Activated CD4-positive, alpha-beta T cell treated with anti-CD3 and anti-CD28 coated beads, Interleukin-2, amount 10 ng/mL, durations not matched to agents 24 days and 14 days (primary cell): ENCODE measurements at regions not wholly inside any gene's neighbourhood (a gene's known extent, or its start where the extent isn't known, plus 50 kb on each side); places are given as distances from the start of the nearest gene placed in this dataset.

Experiments
- DNase-seq: peaks from one replicate; pipeline ENCODE4 v3.0.0; 2022
- H3K27ac Mint-ChIP-seq: one replicate; pipeline ENCODE4 v1.8.0; 2022; ENCODE audit warnings: mild to moderate bottlenecking, mixed read lengths
- H3K27me3 Mint-ChIP-seq: one replicate; pipeline ENCODE4 v1.8.0; 2022; ENCODE audit warnings: mixed read lengths
- H3K36me3 Mint-ChIP-seq: one replicate; pipeline ENCODE4 v1.8.0; 2022; ENCODE audit warnings: low read depth, mild to moderate bottlenecking, mixed read lengths
- H3K4me1 Mint-ChIP-seq: one replicate; pipeline ENCODE4 v1.8.0; 2021; ENCODE audit warnings: mixed read lengths
- H3K4me3 Mint-ChIP-seq: one replicate; pipeline ENCODE4 v1.8.0; 2022; ENCODE audit warnings: mild to moderate bottlenecking, moderate library complexity, mixed read lengths
- H3K9me3 Mint-ChIP-seq: one replicate; pipeline ENCODE4 v1.8.0; 2021; ENCODE audit warnings: mixed read lengths
- intact Hi-C: fragments of 100-400 bp; cut with micrococcal nuclease; formaldehyde crosslinking; loops from one replicate; pipeline ENCODE4 v1.15.1; 2023

- intact Hi-C loops: loop anchor here (10.0 kb wide), 1 partner anchor 149 kb away; no protein-coding TSS in a partner anchor
Observed at GRCh38 chr12:81953541-81953940, 194.4 kb upstream of the PPFIA2 start.

GRCh38 chr12:81950871-81951270 lies 191.7 kb upstream of the PPFIA2 start:
- no peak for DNase-seq
- Mint-ChIP-seq H3K9me3 (no peaks in the 10 kb centered on the region), H3K4me1 (peaks cover 14% of the 10 kb centered on the region), H3K4me3 (no peak overlapping the region), H3K36me3 (no peaks in the 10 kb centered on the region), H3K27me3 (no peaks in the 10 kb centered on the region), H3K27ac (no peak overlapping the region)
- intact Hi-C loops: loop anchor here (10.0 kb wide), 1 partner anchor 146 kb away; no protein-coding TSS in a partner anchor

More at GRCh38 chr12:81953541-81953940, 194.4 kb upstream of the PPFIA2 start:
- DNase-seq: no peak
- no peak overlapping the region for H3K27ac Mint-ChIP-seq
- no peaks in the 10 kb centered on the region for H3K36me3 Mint-ChIP-seq
- H3K9me3 Mint-ChIP-seq: no peaks in the 10 kb centered on the region
- H3K4me3 Mint-ChIP-seq: no peak overlapping the region
- H3K27me3 Mint-ChIP-seq: peaks cover 2% of the 10 kb centered on the region
- H3K4me1 Mint-ChIP-seq: peaks cover 15% of the 10 kb centered on the region

DNA sequence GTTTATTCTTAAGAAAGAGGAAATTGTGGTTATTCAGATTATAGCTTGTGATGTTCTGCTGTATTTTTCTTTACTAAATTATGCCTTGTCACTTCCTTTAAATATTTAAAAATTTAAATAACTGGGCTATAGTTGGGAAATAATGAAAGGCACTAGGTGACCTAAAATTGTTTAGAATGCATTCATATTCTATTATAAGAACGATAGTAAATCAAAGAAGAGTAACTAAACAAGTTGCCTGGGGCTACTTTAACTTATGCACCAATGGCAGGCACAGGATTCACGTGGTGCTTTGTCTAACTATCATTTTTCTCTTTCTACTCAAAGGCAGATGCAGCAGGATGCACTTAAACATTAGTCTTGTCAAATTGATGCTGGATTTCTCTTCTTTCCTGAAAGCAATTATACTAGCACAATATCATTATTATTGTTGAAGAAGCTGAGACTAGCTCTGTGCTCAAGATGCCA lies 190.7 kb upstream of the PPFIA2 start:
- Mint-ChIP-seq H3K4me3 (no peak overlapping the region), H3K4me1 (peaks cover 14% of the 10 kb centered on the region), H3K27me3 (no peaks in the 10 kb centered on the region), H3K36me3 (no peaks in the 10 kb centered on the region), H3K27ac (no peak overlapping the region), H3K9me3 (no peaks in the 10 kb centered on the region)
- intact Hi-C loops: loop anchor here (10.0 kb wide), 1 partner anchor 145 kb away; no protein-coding TSS in a partner anchor
- DNase-seq: no peak

DNA sequence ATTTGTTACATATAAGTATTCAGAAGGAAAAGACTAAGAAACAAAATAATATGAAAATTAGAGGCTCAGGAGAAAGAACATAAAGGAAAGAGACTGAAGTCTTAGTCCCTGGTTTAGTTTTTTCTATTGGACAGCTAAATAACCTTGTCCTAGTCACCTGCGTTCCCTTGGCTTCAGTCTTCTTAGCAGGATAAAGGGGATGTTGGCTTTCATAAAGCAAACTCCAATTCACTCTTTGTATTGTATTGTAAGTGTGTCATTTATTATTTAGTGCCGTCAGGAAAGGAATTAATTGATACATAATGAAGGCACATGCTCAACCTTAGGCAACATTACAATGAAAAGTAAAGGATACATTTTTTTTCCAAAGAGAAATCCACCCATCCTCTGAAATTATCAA lies 190.3 kb upstream of the PPFIA2 start:
- Mint-ChIP-seq H3K27ac (no peak overlapping the region), H3K4me1 (peaks cover 15% of the 10 kb centered on the region), H3K27me3 (no peaks in the 10 kb centered on the region), H3K36me3 (no peaks in the 10 kb centered on the region), H3K4me3 (no peak overlapping the region), H3K9me3 (no peaks in the 10 kb centered on the region)
- intact Hi-C loops: no loop called here
- no peak for DNase-seq

GRCh38 chr12:81944886-81945285 lies 185.7 kb upstream of the PPFIA2 start:
- Mint-ChIP-seq H3K27me3 (no peaks in the 10 kb centered on the region), H3K4me3 (no peak overlapping the region), H3K27ac (no peak overlapping the region), H3K36me3 (no peaks in the 10 kb centered on the region), H3K4me1 (peaks cover 27% of the 10 kb centered on the region), H3K9me3 (peaks cover 2% of the 10 kb centered on the region)
- DNase-seq: no peak
- intact Hi-C loops: no loop called here

- peak overlapping the region; percentile 58 for H3K4me3 Mint-ChIP-seq
- intact Hi-C loops: no loop called here
- peaks cover 26% of the 10 kb centered on the region for H3K4me1 Mint-ChIP-seq
- peaks cover 12% of the 10 kb centered on the region for H3K9me3 Mint-ChIP-seq
- peaks cover 2% of the 10 kb centered on the region for H3K36me3 Mint-ChIP-seq
- H3K27me3 Mint-ChIP-seq: no peaks in the 10 kb centered on the region
- H3K27ac Mint-ChIP-seq: peak overlapping the region; percentile 66
- peak; percentile 74 for DNase-seq
Observed at GRCh38 chr12:81942594-81942993, 183.4 kb upstream of the PPFIA2 start.

DNA sequence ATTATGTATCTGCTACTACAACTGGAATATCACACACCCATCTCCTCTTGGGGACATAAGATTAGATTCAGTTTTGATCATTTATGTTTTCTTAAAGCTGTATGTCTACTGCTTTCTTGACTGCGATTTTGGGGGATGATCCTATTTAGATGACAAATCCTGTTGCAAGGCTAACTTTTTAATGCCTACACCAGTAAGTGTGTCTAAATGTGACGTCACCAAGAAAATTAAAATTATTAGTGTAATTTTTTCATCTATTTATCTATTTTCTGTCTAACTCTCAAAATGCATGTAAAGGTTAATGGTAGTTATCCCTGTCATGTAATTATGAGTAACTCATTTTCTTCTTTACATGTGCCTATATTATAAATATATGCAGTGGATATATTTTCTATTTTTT lies 170.9 kb upstream of the PPFIA2 start:
- no peak for DNase-seq
- Mint-ChIP-seq H3K27ac (no peak overlapping the region), H3K4me3 (no peak overlapping the region), H3K9me3 (no peaks in the 10 kb centered on the region), H3K4me1 (no peaks in the 10 kb centered on the region), H3K36me3 (no peaks in the 10 kb centered on the region), H3K27me3 (no peaks in the 10 kb centered on the region)
- intact Hi-C loops: no loop called here

- no peaks in the 10 kb centered on the region for H3K4me1 Mint-ChIP-seq
- peaks cover 20% of the 10 kb centered on the region for H3K9me3 Mint-ChIP-seq
- H3K4me3 Mint-ChIP-seq: no peak overlapping the region
- no peaks in the 10 kb centered on the region for H3K27me3 Mint-ChIP-seq
- intact Hi-C loops: no loop called here
- no peak overlapping the region for H3K27ac Mint-ChIP-seq
- DNase-seq: no peak
- H3K36me3 Mint-ChIP-seq: no peaks in the 10 kb centered on the region
Observed at GRCh38 chr12:81896771-81897170, 137.6 kb upstream of the PPFIA2 start.

DNA sequence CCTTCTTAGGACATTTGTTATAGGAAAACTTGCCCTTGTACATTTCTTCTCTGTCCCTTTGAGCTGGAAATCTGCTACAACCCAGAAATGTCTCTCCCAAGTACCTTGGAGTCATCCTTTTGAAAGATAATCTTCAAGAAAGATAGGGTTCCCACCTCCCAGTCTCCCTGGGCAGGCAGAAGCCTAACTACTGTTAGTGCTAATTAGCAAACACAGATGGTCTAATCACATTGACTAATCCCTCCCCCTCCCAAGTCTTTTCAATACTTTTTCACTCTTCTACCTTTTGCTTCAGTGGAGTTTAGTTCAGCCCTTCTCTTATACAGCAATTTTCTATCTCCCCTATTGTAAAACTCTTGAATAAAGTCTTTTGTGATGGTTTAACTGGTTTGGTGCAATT lies 129.8 kb upstream of the PPFIA2 start:
- no peak for DNase-seq
- intact Hi-C loops: no loop called here
- H3K4me1 Mint-ChIP-seq: no peaks in the 10 kb centered on the region
- H3K36me3 Mint-ChIP-seq: no peaks in the 10 kb centered on the region
- no peak overlapping the region for H3K4me3 Mint-ChIP-seq
- no peaks in the 10 kb centered on the region for H3K27me3 Mint-ChIP-seq
- peaks cover 3% of the 10 kb centered on the region for H3K9me3 Mint-ChIP-seq
- no peak overlapping the region for H3K27ac Mint-ChIP-seq

- intact Hi-C loops: no loop called here
- H3K36me3 Mint-ChIP-seq: no peaks in the 10 kb centered on the region
- H3K27ac Mint-ChIP-seq: no peak overlapping the region
- no peak overlapping the region for H3K4me3 Mint-ChIP-seq
- H3K9me3 Mint-ChIP-seq: peaks cover 3% of the 10 kb centered on the region
- H3K4me1 Mint-ChIP-seq: no peaks in the 10 kb centered on the region
- no peak for DNase-seq
- no peaks in the 10 kb centered on the region for H3K27me3 Mint-ChIP-seq
Observed at GRCh38 chr12:81888106-81888740, 129.1 kb upstream of the PPFIA2 start.

DNA sequence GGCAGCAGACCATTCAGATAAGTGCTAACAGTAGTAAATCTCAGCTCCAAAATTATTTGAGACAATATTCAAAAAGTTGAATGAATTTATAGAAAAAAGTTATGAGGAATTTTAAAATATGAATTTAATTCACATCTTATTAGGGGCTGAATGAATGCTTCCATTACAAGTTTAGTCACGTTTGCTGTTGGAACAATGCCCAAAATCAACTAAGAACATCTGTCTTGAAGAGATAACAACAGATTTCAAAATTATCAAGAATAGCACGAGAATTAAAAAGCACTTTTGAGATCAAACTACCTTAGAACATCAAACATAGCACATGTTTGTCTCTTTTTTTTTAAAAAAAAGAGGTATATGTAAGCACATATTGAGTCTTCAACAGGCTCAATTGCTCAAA lies 115.4 kb upstream of the PPFIA2 start:
- Mint-ChIP-seq H3K9me3 (no peaks in the 10 kb centered on the region), H3K4me3 (no peak overlapping the region), H3K27me3 (no peaks in the 10 kb centered on the region), H3K27ac (no peak overlapping the region), H3K4me1 (no peaks in the 10 kb centered on the region), H3K36me3 (no peaks in the 10 kb centered on the region)
- intact Hi-C loops: no loop called here
- no peak for DNase-seq

DNA sequence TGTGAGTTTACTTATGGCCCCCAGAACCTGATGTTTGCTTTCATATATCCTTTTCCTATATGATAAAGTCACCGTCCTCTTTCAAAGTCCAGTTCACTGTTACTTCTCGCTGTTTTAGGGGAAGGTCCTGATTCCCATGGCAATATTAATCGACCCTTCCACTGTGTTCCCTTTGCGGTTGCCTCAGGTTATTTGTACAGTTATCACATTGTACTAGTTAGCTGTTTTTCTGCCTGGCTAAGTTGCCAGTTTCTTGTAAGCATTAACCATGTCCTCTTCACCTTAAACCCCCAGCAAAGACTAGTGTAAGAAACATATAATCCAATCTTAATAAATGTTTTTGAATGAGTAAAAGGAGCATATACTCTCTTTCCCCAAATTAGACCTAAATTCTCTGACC lies 115.0 kb upstream of the PPFIA2 start:
- intact Hi-C loops: no loop called here
- Mint-ChIP-seq H3K4me3 (no peak overlapping the region), H3K4me1 (no peaks in the 10 kb centered on the region), H3K27me3 (no peaks in the 10 kb centered on the region), H3K36me3 (no peaks in the 10 kb centered on the region), H3K9me3 (no peaks in the 10 kb centered on the region), H3K27ac (no peak overlapping the region)
- DNase-seq: no peak

GRCh38 chr12:81872400-81872799 lies 113.2 kb upstream of the PPFIA2 start:
- H3K9me3 Mint-ChIP-seq: no peaks in the 10 kb centered on the region
- DNase-seq: no peak
- no peaks in the 10 kb centered on the region for H3K36me3 Mint-ChIP-seq
- H3K27me3 Mint-ChIP-seq: no peaks in the 10 kb centered on the region
- H3K4me1 Mint-ChIP-seq: no peaks in the 10 kb centered on the region
- H3K27ac Mint-ChIP-seq: no peak overlapping the region
- intact Hi-C loops: no loop called here
- H3K4me3 Mint-ChIP-seq: no peak overlapping the region

- Mint-ChIP-seq H3K4me3 (no peak overlapping the region), H3K36me3 (no peaks in the 10 kb centered on the region), H3K27me3 (no peaks in the 10 kb centered on the region), H3K4me1 (no peaks in the 10 kb centered on the region), H3K27ac (no peak overlapping the region), H3K9me3 (no peaks in the 10 kb centered on the region)
- DNase-seq: no peak
- intact Hi-C loops: no loop called here
Observed at GRCh38 chr12:81866081-81866480, 106.9 kb upstream of the PPFIA2 start.

- no peak for DNase-seq
- Mint-ChIP-seq H3K36me3 (no peaks in the 10 kb centered on the region), H3K27me3 (no peaks in the 10 kb centered on the region), H3K27ac (no peak overlapping the region), H3K4me3 (no peak overlapping the region), H3K4me1 (no peaks in the 10 kb centered on the region), H3K9me3 (no peaks in the 10 kb centered on the region)
- intact Hi-C loops: no loop called here
Observed at GRCh38 chr12:81863406-81863805, 104.3 kb upstream of the PPFIA2 start.
